ENCODE measurements at regions not wholly inside any gene's neighbourhood (a gene's known extent, or its start where the extent isn't known, plus 50 kb on each side); places are given as distances from the start of the nearest gene placed in this dataset.

DNA sequence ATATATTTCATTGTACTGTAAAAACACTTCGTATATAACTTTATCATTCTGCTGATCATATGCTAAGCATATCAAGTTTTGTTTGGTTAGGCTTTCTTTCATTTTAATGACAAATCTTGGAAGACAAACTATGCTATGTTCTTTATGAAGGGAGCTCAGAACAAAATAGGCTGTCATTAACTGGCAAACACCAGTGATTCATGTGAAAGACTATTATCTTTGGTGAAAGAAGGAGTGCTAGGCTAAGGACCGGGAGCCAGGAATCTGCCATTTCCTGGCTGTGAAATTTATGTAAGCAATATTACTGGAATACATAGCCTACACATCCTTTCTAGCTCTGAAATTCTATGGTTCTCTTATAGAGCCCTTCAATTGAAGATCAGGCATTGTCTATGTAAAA is 136.2 kb upstream of the CCN2 start:
- H3K27me3 ChIP-seq, result no peaks in the 10 kb centered on the region
- H3K9me3 ChIP-seq, result no peaks in the 10 kb centered on the region
- peaks cover 6 to 23% of the 10 kb centered on the region in 2 donors for H3K4me1 ChIP-seq
- intact Hi-C loops (cut with DNase I), result no loop called here
- no peak for TF ChIP-seq CTCF (IDR thresholded peaks at IDR 0.05)
- H3K4me3 ChIP-seq, result no peak overlapping the region
- no peaks in the 10 kb centered on the region for H3K36me3 ChIP-seq
- no peak for DNase-seq (ENCODE audit: low spot score in 2 of 2)
- peak overlapping the region; percentile 93 to 95 for H3K27ac ChIP-seq

DNA sequence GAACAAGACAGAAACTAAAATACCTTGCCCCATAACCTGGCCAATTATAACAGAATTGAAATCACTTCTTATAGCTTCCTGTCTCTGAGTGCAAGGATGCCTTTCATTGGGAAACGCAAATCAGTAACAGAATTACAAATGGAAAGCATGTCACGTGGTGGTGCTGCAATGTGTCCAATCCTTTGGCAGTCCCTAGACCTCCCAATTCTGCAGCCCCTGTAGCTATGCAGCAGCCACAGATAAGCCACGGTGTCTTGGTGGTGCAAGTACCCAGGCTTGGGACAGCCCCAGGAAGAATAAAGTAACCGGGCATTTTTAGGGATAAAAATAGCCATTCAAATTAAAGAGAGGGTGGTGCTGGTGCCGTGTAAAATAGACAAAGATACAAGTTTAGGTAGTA is 134.6 kb upstream of the CCN2 start:
- Histone ChIP-seq H3K36me3 (no peaks in the 10 kb centered on the region), H3K4me3 (peak overlapping the region in 1 of 2 donors; percentile 29), H3K9me3 (no peaks in the 10 kb centered on the region), H3K27ac (peak overlapping the region; percentile 93 to 95), H3K4me1 (peaks cover 6 to 23% of the 10 kb centered on the region in 2 donors), H3K27me3 (no peaks in the 10 kb centered on the region)
- intact Hi-C loops (cut with DNase I), result loop anchor here (2.0 kb wide), 1 partner anchor 135 kb away; the partner anchor contains the start of gene CCN2
- TF ChIP-seq CTCF (IDR thresholded peaks at IDR 0.05), result no peak
- DNase-seq (ENCODE audit: low spot score in 2 of 2), result no peak

DNA sequence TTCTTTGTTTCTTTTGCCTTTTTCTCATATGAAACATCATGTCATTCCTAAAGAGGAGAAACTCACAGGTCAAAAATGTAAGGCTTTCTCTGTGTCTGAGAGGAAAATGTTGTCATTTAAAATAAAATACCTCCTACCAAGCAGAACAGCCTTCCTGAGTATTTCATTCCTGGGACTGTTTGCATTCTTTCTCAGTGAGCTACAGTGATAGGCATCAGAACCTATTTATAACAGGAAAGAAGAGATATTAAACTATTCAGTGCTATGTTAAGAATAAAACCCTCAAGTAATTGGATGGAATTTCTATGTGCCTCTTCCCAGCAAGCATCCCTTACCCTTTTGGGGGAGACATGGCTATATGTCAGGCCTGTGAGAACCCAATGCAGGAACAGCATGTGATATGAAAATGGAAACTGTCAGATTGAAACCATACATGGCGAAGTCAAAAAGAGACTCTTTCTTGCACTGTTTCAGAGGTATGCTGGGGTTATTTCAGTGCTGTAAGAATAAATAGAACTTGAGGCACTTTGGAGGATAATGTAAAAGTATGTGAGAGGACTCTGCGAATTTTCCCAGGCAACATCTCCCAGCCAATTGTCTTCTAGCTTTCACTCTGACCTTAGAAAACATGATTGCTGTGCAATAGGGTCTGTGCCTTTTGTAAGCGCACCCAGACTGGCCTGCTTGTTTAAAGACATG is 133.8 kb upstream of the CCN2 start:
- H3K27ac ChIP-seq, result peak overlapping the region; percentile 93 to 95
- no peaks in the 10 kb centered on the region for H3K9me3 ChIP-seq
- H3K27me3 ChIP-seq, result no peaks in the 10 kb centered on the region
- intact Hi-C loops (cut with DNase I), result loop anchor here (1.0 to 5.0 kb wide), 4 partner anchors 46 to 134 kb away; partner anchors contain the start of gene CCN2
- TF ChIP-seq CTCF (IDR thresholded peaks at IDR 0.05), result no peak
- no peaks in the 10 kb centered on the region for H3K36me3 ChIP-seq
- no peak for DNase-seq (ENCODE audit: low spot score in 2 of 2)
- H3K4me3 ChIP-seq, result peak overlapping the region in 1 of 2 donors; percentile 29
- H3K4me1 ChIP-seq, result peaks cover 6 to 23% of the 10 kb centered on the region in 2 donors

GRCh38 chr6:132082421-132082820 is 131.2 kb upstream of the CCN2 start:
- H3K27me3 ChIP-seq, result no peaks in the 10 kb centered on the region
- H3K9me3 ChIP-seq, result no peaks in the 10 kb centered on the region
- intact Hi-C loops (cut with DNase I), result loop anchor here (5.0 kb wide), 2 partner anchors 70 to 110 kb away; no protein-coding TSS in a partner anchor
- TF ChIP-seq CTCF (IDR thresholded peaks at IDR 0.05), result no peak
- no peaks in the 10 kb centered on the region for H3K36me3 ChIP-seq
- no peak overlapping the region for H3K4me3 ChIP-seq
- H3K4me1 ChIP-seq, result peaks cover 6 to 22% of the 10 kb centered on the region in 2 donors
- no peak overlapping the region for H3K27ac ChIP-seq
- DNase-seq (ENCODE audit: low spot score in 2 of 2), result no peak

DNA sequence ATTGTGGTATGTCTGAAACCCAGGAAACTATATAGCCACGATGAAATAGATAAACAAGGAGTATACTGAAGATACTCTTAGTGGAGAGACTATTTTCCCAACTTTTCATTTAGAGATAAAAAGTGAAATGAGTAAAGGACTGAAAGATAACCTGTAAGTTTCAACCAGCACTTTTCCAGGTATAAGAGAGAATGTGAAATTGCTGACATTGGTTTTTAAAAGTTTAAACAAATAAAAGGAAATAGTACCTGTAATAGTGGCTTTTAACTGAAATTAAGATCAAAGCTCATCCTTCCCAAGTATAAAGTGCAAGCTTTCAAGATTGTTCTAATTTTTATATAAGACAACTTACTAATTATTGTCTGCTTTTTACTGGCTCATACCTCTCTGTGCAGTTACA is 130.2 kb upstream of the CCN2 start:
- TF ChIP-seq CTCF (IDR thresholded peaks at IDR 0.05), result no peak
- H3K9me3 ChIP-seq, result no peaks in the 10 kb centered on the region
- no peaks in the 10 kb centered on the region for H3K36me3 ChIP-seq
- intact Hi-C loops (cut with DNase I), result loop anchor here (5.0 kb wide), 2 partner anchors 69 to 111 kb away; no protein-coding TSS in a partner anchor
- H3K4me3 ChIP-seq, result no peak overlapping the region
- H3K27me3 ChIP-seq, result no peaks in the 10 kb centered on the region
- H3K4me1 ChIP-seq, result peaks cover 6 to 18% of the 10 kb centered on the region in 2 donors
- no peak overlapping the region for H3K27ac ChIP-seq
- no peak for DNase-seq (ENCODE audit: low spot score in 2 of 2)

All from ascending aorta (tissue), 2 donors.